DND-41 (cell line): ENCODE measurements at regions not wholly inside any gene's neighbourhood (a gene's known extent, or its start where the extent isn't known, plus 50 kb on each side); places are given as distances from the start of the nearest gene placed in this dataset.

Experiments
- ATAC-seq: fragments of 200-7000 bp; cut with Tn5 transposase; 3 replicates; pipeline ENCODE4 v1.9.1; 2021; ENCODE audit warnings: low read depth; ENCODE audit not compliant: insufficient read depth
- DNase-seq: peaks from one replicate; pipeline ENCODE4 v3.0.0-alpha.2; 2020
- H2AFZ ChIP-seq: 2 replicates; pipeline ENCODE4 v1.6.0; 2012; ENCODE audit warnings: low read depth, low read length
- H3K27ac ChIP-seq: 2 replicates; pipeline ENCODE4 v1.5.1; 2012; ENCODE audit warnings: low read length, inconsistent platforms
- H3K27me3 ChIP-seq: fragments of 200-600 bp; sonication (generic); 2 replicates; pipeline ENCODE4 v1.6.0; 2012; ENCODE audit warnings: low read length, mild to moderate bottlenecking, inconsistent platforms; ENCODE audit not compliant: insufficient read depth, poor library complexity
- H3K36me3 ChIP-seq: 2 replicates; pipeline ENCODE4 v1.5.1; 2012; ENCODE audit warnings: low read length, inconsistent platforms; ENCODE audit not compliant: insufficient read depth
- H3K4me1 ChIP-seq: 2 replicates; pipeline ENCODE4 v1.5.1; 2012; ENCODE audit warnings: mild to moderate bottlenecking, low read length; ENCODE audit not compliant: insufficient read depth
- H3K4me2 ChIP-seq: 2 replicates; pipeline ENCODE4 v1.6.0; 2012; ENCODE audit warnings: mild to moderate bottlenecking, moderate library complexity, low read length, inconsistent platforms; ENCODE audit not compliant: insufficient read depth
- H3K4me3 ChIP-seq, 2 experiments: fragments of 200-600 bp in 1 of 2; shearing (Covaris generic) in 1 of 2; 2 replicates each; pipeline ENCODE4 v1.5.1; 2012 to 2016; ENCODE audit warnings: inconsistent platforms in 2 of 2, low read length in 2 of 2, mild to moderate bottlenecking in 2 of 2, low read depth in 1 of 2, moderate library complexity in 1 of 2
- H3K79me2 ChIP-seq: 2 replicates; pipeline ENCODE4 v1.6.0; 2012; ENCODE audit warnings: low read length, inconsistent platforms; ENCODE audit not compliant: insufficient read depth
- H3K9ac ChIP-seq: 2 replicates; pipeline ENCODE4 v1.6.0; 2012; ENCODE audit warnings: low read depth, mild to moderate bottlenecking, inconsistent platforms, low read length, moderate library complexity
- H3K9me3 ChIP-seq: 2 replicates; pipeline ENCODE4 v1.5.1; 2012; ENCODE audit warnings: low read length, moderate library complexity, mild to moderate bottlenecking, inconsistent platforms; ENCODE audit not compliant: insufficient read depth, severe bottlenecking
- H4K20me1 ChIP-seq: 2 replicates; pipeline ENCODE4 v1.6.0; 2012; ENCODE audit warnings: low read length; ENCODE audit not compliant: insufficient read depth
- EZH2 ChIP-seq: IDR thresholded peaks from 3 replicates; pipeline ENCODE4 v1.6.1; 2012; ENCODE audit warnings: borderline replicate concordance, low read depth, mild to moderate bottlenecking, moderate library complexity, low read length, inconsistent platforms; ENCODE audit not compliant: severe bottlenecking
- TF ChIP-seq, protein P1 (sequence below): IDR thresholded peaks from 2 replicates; pipeline ENCODE4 v1.5.1; 2012; ENCODE audit warnings: borderline replicate concordance, low read length, moderate library complexity, mild to moderate bottlenecking; ENCODE audit not compliant: poor library complexity, severe bottlenecking; ENCODE audit errors: extremely low read depth

DNA sequence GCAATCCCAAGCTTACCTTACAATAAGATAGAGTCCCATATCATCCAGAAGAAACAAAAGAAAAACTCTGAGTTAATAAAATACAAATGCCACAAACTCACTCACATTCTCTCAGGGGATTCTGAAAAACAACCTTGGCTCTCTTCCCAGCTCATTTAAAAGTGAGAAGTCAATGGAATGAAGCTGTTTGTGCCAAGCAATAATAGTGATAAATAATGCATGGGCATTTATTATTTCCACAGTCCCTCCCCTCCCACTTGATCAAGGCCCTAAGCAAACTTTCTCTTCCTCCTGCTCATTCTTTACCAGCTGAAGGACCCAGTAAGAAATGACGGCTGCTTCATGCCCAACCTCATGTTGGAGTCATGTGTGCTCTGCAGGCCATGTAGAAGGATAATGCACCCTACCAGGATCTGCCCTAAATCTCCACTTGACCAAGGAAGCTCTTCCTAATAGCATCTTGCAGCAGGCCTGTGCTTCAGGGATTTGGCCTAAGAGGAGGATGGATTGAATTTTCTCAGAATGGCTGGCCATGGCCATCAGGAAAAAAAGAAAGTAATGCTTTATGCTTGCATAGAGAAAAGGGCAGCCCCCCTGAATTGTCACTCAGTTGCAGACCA lies 451.3 kb downstream of the GPAM start:
- Histone ChIP-seq H3K4me3 (no peak overlapping the region), H3K36me3 (no peaks in the 10 kb centered on the region), H3K27ac (no peak overlapping the region), H3K4me1 (no peaks in the 10 kb centered on the region), H3K27me3 (no peaks in the 10 kb centered on the region), H3K9me3 (no peaks in the 10 kb centered on the region), H3K79me2 (no peaks in the 10 kb centered on the region), H3K9ac (no peak overlapping the region), H2AFZ (no peak overlapping the region), H4K20me1 (no peaks in the 10 kb centered on the region), H3K4me2 (no peak overlapping the region)
- no peak for ATAC-seq
- DNase-seq: no peak
- no peak for TF ChIP-seq EZH2

DNA sequence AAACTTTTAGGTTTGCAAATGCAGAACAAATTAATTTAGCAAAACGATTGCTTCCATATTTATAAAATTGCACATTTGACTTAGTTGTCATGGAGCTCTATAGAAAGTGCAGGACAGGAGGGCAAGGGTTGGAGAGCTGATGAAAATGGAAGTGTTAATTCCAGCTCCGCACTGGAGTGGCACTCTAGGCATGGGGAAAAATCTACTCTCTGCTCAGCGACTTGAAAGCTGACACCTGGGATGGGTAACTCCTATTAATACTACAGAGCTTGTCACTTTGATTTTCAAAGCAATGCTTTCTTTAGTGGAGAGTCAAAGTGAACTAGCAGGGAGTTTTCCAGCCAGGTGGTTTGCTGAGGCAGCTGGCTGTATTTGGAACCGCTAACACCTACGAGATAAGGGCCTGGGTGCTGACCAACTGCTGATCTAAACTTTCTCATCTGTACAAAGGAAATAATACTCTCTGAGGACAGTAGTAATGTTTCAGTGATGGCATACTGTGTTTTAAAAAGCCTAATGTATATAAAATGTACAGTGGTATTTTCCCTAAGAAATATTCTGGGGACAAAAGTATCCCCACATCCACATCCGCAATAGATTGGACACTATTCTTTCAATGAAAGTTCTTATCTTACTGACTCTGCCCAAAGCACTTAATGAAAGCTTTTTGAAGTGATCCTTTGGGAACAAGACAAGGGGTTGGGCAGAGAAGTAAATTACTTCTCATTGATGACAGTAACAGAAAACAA lies 444.3 kb downstream of the GPAM start:
- no peak for DNase-seq
- TF ChIP-seq, protein P1, sequence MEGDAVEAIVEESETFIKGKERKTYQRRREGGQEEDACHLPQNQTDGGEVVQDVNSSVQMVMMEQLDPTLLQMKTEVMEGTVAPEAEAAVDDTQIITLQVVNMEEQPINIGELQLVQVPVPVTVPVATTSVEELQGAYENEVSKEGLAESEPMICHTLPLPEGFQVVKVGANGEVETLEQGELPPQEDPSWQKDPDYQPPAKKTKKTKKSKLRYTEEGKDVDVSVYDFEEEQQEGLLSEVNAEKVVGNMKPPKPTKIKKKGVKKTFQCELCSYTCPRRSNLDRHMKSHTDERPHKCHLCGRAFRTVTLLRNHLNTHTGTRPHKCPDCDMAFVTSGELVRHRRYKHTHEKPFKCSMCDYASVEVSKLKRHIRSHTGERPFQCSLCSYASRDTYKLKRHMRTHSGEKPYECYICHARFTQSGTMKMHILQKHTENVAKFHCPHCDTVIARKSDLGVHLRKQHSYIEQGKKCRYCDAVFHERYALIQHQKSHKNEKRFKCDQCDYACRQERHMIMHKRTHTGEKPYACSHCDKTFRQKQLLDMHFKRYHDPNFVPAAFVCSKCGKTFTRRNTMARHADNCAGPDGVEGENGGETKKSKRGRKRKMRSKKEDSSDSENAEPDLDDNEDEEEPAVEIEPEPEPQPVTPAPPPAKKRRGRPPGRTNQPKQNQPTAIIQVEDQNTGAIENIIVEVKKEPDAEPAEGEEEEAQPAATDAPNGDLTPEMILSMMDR: no peak
- no peak for TF ChIP-seq EZH2
- H4K20me1 ChIP-seq: no peaks in the 10 kb centered on the region
- H3K36me3 ChIP-seq: no peaks in the 10 kb centered on the region
- no peak overlapping the region for H3K4me3 ChIP-seq
- no peaks in the 10 kb centered on the region for H3K79me2 ChIP-seq
- no peak overlapping the region for H3K27ac ChIP-seq
- H3K4me1 ChIP-seq: no peaks in the 10 kb centered on the region
- no peak overlapping the region for H3K9ac ChIP-seq
- H3K4me2 ChIP-seq: no peak overlapping the region
- H2AFZ ChIP-seq: no peak overlapping the region
- H3K27me3 ChIP-seq: no peaks in the 10 kb centered on the region
- H3K9me3 ChIP-seq: no peaks in the 10 kb centered on the region
- no peak for ATAC-seq

DNA sequence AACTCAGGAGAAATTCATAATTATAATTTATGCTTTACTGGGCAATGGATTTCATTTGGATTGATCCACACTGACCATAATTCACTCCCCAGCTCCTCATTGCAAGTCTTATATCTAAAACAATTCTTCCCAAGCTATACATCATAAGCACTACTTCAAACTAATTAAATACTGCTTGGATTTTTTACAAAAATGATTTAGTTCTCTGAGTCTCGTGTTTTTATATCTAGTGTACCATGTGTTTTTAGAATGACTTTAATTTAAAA lies 443.8 kb downstream of the GPAM start:
- no peak for TF ChIP-seq EZH2
- no peak overlapping the region for H2AFZ ChIP-seq
- no peaks in the 10 kb centered on the region for H3K4me1 ChIP-seq

DNA sequence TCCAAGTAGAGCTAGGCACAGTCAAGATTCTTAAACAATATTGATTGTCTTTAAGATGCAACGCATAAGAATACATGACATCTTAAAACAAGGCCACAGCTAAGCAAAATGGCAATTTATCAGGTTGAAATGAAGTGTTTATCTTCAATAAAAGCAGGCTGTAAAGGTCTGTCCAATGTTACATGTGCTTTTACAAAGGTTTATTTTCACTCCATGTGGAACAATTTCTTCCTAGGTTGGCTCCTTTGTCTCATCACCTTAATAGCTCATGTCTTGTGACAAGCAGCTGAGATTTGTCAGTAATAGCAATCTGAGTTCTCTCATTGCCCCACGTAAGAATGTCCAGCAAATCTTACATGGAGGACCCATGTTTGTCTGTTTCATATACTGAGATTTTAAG lies 437.6 kb downstream of the GPAM start:
- no peaks in the 10 kb centered on the region for H3K9me3 ChIP-seq
- no peaks in the 10 kb centered on the region for H3K36me3 ChIP-seq
- TF ChIP-seq EZH2: no peak
- TF ChIP-seq, protein P1: no peak
- H3K4me2 ChIP-seq: no peak overlapping the region
- no peak overlapping the region for H3K9ac ChIP-seq
- H3K27ac ChIP-seq: no peak overlapping the region
- peaks cover 4% of the 10 kb centered on the region for H3K27me3 ChIP-seq
- no peak overlapping the region for H2AFZ ChIP-seq
- no peaks in the 10 kb centered on the region for H3K4me1 ChIP-seq
- H3K79me2 ChIP-seq: no peaks in the 10 kb centered on the region
- H4K20me1 ChIP-seq: no peaks in the 10 kb centered on the region
- DNase-seq (no peak), ATAC-seq (no peak)
- H3K4me3 ChIP-seq: no peak overlapping the region

More for the DNA sequence above, 443.8 kb downstream of the GPAM start:
- no peaks in the 10 kb centered on the region for H3K36me3 ChIP-seq
- no peak for ATAC-seq
- no peak overlapping the region for H3K27ac ChIP-seq
- no peak overlapping the region for H3K4me3 ChIP-seq
- no peak overlapping the region for H3K9ac ChIP-seq
- DNase-seq: no peak
- no peak overlapping the region for H3K4me2 ChIP-seq
- no peaks in the 10 kb centered on the region for H3K27me3 ChIP-seq
- no peaks in the 10 kb centered on the region for H4K20me1 ChIP-seq
- H3K79me2 ChIP-seq: no peaks in the 10 kb centered on the region
- no peaks in the 10 kb centered on the region for H3K9me3 ChIP-seq
